T-helper 2 cell treated with Interferon-gamma antibody and Interleukin-4, amounts not matched to agents 100 ng/mL and 5 ng/mL, for 36 hours (primary cell): ENCODE measurements at regions not wholly inside any gene's neighbourhood (a gene's known extent, or its start where the extent isn't known, plus 50 kb on each side); places are given as distances from the start of the nearest gene placed in this dataset.

Source experiments
- intact Hi-C: fragments of 100-400 bp; cut with micrococcal nuclease; formaldehyde crosslinking; loops from one replicate; pipeline ENCODE4 v1.15.1; 2023

GRCh38 chr2:107364361-107364950 lies 462.2 kb upstream of the RGPD4 start:
- intact Hi-C loops = no loop called here

- intact Hi-C loops = no loop called here
Observed at GRCh38 chr2:107374249-107374648, 452.4 kb upstream of the RGPD4 start.

DNA sequence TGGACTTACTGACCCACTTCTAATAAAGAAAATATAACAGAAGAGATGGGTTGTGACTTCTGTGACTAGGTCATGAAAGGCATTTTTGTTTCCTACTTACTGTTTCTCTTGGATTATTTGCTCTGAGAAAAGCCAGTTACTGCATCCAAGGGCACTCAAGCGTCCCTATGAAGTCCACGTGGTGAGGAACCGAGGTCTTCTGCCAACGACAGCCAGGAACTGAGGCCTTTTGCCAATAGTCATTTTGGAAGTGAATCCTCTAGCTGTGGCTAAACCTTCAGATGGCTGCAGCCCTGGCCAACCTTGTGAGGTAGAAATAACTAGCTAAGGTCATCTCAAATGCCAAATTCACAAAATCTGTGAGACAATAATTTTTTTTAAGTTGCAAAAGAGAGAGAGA lies 449.8 kb upstream of the RGPD4 start:
- intact Hi-C loops = no loop called here

DNA sequence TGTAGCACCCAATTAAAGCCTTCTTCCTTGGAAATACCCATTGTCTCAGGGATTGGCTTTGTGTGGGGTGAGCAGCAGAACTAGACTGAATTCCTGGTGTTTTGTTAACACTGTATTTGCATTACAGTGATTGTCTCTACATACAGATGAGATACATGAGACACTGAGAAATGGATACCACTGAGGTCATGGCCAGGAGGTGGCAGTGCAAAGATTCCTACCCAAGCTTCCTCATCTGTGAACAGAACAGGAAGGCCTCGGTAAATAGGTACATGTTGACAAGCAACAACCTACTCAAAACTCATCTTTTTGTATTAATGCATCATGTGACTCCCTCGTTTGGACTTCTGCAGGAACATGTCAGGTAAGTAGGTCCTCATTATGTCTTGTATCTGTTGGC lies 445.8 kb upstream of the RGPD4 start:
- intact Hi-C loops = no loop called here

- intact Hi-C loops = no loop called here
Observed at GRCh38 chr2:107383691-107384090, 443.0 kb upstream of the RGPD4 start.

DNA sequence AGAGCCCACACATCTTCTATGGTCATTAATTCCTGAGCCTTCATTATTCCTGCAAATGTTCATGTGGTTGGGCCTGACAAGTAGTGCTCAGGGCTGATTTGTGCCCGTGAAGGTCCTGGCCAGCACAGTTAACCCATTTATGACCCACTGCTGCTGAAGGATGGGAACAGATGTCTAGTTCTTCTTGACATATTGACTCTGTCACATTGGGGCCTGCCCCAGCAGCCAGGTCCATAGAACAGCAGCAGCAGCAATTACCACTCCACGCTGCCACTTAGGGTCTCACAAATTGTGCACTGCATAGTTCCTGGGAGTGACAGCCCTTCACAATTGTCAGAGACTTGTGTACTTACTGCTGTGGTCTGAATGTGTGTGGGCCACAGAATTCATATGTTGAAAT lies 442.3 kb upstream of the RGPD4 start:
- intact Hi-C loops = no loop called here

- intact Hi-C loops = no loop called here
Observed at GRCh38 chr2:107385921-107386320, 440.8 kb upstream of the RGPD4 start.

DNA sequence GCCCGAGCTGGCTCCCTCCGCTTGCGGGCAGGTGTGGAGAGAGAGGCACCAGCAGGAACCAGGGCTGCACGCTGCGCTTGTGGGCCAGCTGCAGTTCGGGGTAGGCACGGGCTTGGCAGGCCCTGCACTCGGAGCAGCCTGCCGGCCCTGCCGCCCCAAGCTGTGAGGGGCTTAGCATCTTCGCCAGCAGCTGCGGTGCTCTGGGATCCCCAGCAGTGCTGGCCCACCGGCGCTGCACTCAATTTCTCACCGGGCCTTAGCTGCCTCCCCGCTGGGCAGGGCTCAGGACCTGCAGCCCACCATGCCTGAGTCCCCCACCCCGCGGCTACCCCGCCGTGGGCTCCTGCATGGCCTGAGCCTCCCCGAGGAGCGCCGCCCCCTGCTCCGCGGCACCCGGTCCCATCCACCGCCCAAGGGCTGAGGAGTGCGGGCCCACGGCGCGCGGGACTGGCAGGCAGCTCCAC lies 434.4 kb upstream of the RGPD4 start:
- intact Hi-C loops = no loop called here

DNA sequence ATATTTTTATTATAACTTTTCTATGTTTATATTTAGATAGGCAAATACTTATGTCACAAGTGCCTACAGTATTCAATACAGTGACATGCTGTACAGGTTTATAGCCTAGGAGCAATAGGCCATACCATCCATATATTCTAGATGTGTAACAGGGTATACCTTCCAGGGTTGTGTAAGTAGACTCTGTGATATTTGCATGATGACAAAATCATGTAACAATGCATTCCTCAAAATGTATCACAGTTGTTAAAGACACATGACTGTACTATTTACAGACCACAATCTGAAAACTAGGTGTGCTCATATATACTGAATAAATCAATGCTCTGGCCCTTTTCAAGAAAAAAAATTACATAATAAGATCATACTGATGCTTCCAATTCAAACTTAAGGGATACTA lies 433.2 kb upstream of the RGPD4 start:
- intact Hi-C loops = no loop called here

- intact Hi-C loops = no loop called here
Observed at GRCh38 chr2:107398683-107399082, 428.0 kb upstream of the RGPD4 start.

GRCh38 chr2:107402330-107402729 lies 424.4 kb upstream of the RGPD4 start:
- intact Hi-C loops = no loop called here

GRCh38 chr2:107405261-107405660 lies 421.4 kb upstream of the RGPD4 start:
- intact Hi-C loops = no loop called here

- intact Hi-C loops = no loop called here
Observed at GRCh38 chr2:107407017-107407416, 419.7 kb upstream of the RGPD4 start.

- intact Hi-C loops = no loop called here
Observed at GRCh38 chr2:107407974-107408373, 418.7 kb upstream of the RGPD4 start.

GRCh38 chr2:107411267-107411666 lies 415.4 kb upstream of the RGPD4 start:
- intact Hi-C loops = no loop called here

DNA sequence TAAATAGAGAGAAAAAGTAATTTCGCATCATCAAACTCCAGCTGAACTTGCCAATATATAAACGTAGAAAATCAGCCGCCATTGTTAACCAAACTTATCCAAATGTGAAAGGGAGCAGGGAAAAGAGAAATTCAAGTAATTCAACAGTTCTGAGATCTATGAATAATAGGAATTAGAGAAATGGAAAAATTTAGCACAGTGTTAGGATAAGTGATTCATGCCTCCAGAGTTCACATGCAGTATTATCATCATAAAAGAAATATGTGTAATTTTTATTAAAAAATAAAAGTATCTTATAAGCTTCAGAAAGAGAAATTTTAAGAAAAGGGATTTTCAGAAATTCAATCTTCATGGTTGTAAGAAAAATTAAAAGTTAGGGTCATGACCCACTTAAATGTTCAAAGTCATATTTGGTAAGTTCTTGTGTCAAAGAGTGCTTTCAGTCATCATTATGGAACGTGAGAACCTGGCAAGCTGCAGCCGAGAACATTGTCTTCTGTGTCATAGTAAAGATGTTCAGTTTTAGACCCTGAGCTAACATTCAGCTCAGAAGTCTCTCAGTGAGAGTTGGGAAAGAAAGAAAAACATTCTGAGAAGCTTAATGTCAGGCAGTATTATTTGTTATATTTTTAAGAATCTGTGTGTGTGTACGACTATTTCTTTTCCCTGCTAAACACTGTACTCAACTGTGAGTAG lies 414.3 kb upstream of the RGPD4 start:
- intact Hi-C loops = no loop called here

GRCh38 chr2:107412981-107413380 lies 413.7 kb upstream of the RGPD4 start:
- intact Hi-C loops = no loop called here

DNA sequence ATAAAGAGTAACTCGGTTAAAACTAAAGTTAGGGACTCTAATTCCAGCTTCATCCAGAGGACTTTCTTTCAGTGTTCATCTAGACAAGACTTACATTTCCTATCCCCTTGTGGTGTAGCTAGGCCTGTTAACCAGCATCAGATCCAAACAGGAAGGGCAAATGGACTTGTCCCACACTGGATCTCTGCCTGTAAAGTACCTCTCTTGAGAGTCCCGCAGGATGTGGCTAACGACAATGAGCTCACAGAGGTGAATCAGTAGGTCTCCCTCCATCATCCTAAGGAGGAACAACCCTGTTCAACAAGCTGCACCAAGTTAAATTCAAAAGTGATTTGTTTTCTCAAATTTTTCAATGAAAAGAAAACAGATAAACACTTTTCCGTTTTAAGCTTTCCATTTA lies 412.3 kb upstream of the RGPD4 start:
- intact Hi-C loops = no loop called here

GRCh38 chr2:107418708-107419107 lies 408.0 kb upstream of the RGPD4 start:
- intact Hi-C loops = no loop called here

GRCh38 chr2:107419191-107419590 lies 407.5 kb upstream of the RGPD4 start:
- intact Hi-C loops = no loop called here

GRCh38 chr2:107428781-107429180 lies 397.9 kb upstream of the RGPD4 start:
- intact Hi-C loops = no loop called here

GRCh38 chr2:107430006-107430405 lies 396.7 kb upstream of the RGPD4 start:
- intact Hi-C loops = no loop called here

GRCh38 chr2:107430596-107431266 lies 396.0 kb upstream of the RGPD4 start:
- intact Hi-C loops = no loop called here
